ENCODE measurements at regions not wholly inside any gene's neighbourhood (a gene's known extent, or its start where the extent isn't known, plus 50 kb on each side); places are given as distances from the start of the nearest gene placed in this dataset.

GRCh38 chr4:65834707-65835106 lies 164.4 kb upstream of the EPHA5 start:
- DNase-seq, result no peak

- DNase-seq, result no peak
Measured at GRCh38 chr4:65831828-65832227, 161.5 kb upstream of the EPHA5 start.

GRCh38 chr4:65825116-65825753 lies 154.9 kb upstream of the EPHA5 start:
- DNase-seq, result no peak

GRCh38 chr4:65819192-65819591 lies 148.9 kb upstream of the EPHA5 start:
- DNase-seq, result no peak

- no peak for DNase-seq
Measured at GRCh38 chr4:65805936-65806335, 135.6 kb upstream of the EPHA5 start.

GRCh38 chr4:65799513-65799912 lies 129.2 kb upstream of the EPHA5 start:
- no peak for DNase-seq

- DNase-seq, result no peak
Measured at GRCh38 chr4:65798498-65799127, 128.3 kb upstream of the EPHA5 start.

GRCh38 chr4:65791812-65792308 lies 121.6 kb upstream of the EPHA5 start:
- DNase-seq, result no peak

GRCh38 chr4:65791111-65791811 lies 121.0 kb upstream of the EPHA5 start:
- no peak for DNase-seq

- no peak for DNase-seq
Measured at GRCh38 chr4:65789805-65790204, 119.5 kb upstream of the EPHA5 start.

- DNase-seq, result no peak
Measured at GRCh38 chr4:65789341-65789740, 119.1 kb upstream of the EPHA5 start.

GRCh38 chr4:65777270-65777669 lies 107.0 kb upstream of the EPHA5 start:
- DNase-seq, result no peak

GRCh38 chr4:65773636-65774035 lies 103.3 kb upstream of the EPHA5 start:
- no peak for DNase-seq

GRCh38 chr4:65747386-65747785 lies 77.1 kb upstream of the EPHA5 start:
- no peak for DNase-seq

- no peak for DNase-seq
Measured at GRCh38 chr4:65738134-65738533, 67.8 kb upstream of the EPHA5 start.

- peak; percentile 52 for DNase-seq
Measured at GRCh38 chr4:65737672-65738071, 67.4 kb upstream of the EPHA5 start.

GRCh38 chr4:65724973-65725372 lies 54.7 kb upstream of the EPHA5 start:
- no peak for DNase-seq
